T-helper 1 cell (primary cell): ENCODE measurements at regions not wholly inside any gene's neighbourhood (a gene's known extent, or its start where the extent isn't known, plus 50 kb on each side); places are given as distances from the start of the nearest gene placed in this dataset.

Experiments used
- DNase-seq, 5 donors: peaks; one replicate each; pipeline ENCODE4 v3.0.0-alpha.2; 2012 to 2020

DNA sequence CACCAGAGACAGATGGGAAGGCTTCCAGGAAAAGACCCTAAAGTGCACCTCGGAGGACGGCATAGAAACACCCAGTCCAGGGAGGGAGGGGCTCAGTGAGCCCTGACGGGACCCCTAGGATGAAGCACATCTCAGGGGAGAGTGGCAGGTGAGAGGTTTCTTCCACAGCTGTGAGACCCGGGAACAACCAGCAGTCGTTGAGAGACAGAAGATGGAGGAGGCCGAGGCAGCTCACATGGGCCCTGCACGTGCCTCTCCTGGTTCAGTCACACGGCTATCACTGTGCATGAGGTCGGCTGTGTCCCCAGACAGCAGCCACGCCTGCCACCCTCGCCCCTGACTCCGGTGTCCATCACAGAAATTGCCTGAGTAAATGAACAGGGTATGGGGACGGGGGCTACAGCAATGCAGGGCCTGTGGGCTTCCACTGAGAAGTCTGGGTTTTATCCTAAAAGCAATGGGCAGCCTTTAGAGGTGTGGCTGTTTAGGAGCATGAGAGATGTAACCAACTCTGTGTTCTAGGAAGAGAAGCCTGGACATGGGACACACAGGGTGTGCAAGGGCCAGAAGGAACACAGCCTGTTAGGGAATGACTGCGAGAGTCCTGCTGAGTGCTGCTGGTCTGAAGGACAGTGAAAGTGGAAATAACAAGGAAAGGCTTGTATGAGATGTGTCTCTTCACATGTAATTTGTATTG is 102.0 kb downstream of the TMEM18 start:
- no peak for DNase-seq

DNA sequence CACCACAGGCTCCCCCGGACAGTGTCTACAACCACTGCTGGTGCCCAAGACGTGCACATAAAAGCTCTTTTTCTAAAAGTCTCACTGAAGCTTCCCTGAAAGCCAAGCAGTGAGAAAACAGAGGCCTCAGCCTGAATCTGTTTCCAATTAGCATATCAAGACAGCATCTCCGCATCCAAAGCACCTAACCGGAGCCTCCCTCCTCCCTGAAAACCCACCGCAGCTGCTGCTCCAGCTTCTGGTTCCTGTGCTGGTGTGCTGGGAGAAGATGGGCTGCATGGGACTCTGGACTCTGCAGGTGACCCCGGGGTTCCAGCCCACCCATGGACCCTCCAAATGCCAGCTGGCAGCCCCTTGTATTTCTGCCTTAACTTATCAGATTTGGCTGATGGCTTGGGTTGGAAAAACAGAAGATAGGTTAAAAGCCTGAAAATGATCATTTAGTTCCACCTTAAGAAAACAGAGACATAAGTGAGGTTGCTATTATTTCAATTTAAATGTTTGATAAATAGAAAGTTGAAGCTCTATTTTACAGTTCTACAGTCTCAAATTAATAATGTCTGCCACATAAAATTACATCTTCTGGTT is 103.3 kb downstream of the TMEM18 start:
- no peak for DNase-seq

DNA sequence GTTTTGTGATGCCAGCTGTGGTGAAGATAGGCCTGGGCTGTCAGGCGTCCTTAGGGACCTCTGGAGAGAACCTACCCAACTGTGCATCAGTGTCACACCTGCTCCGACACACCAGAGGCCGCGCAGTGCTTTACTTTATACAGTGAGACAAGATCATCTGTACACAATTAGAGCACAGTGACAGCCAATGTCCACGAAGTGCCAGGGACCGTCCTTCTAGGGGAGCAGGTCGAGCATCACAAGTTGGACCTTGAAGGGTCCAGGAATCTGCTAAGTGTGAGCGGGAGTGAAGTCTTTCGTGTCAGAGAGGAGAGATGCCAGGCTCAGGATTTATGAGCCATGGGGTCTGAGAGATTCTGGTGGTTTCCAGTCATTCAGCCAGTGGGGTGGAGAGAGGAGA is 104.2 kb downstream of the TMEM18 start:
- no peak for DNase-seq

GRCh38 chr2:569681-570080 is 107.5 kb downstream of the TMEM18 start:
- no peak for DNase-seq

DNA sequence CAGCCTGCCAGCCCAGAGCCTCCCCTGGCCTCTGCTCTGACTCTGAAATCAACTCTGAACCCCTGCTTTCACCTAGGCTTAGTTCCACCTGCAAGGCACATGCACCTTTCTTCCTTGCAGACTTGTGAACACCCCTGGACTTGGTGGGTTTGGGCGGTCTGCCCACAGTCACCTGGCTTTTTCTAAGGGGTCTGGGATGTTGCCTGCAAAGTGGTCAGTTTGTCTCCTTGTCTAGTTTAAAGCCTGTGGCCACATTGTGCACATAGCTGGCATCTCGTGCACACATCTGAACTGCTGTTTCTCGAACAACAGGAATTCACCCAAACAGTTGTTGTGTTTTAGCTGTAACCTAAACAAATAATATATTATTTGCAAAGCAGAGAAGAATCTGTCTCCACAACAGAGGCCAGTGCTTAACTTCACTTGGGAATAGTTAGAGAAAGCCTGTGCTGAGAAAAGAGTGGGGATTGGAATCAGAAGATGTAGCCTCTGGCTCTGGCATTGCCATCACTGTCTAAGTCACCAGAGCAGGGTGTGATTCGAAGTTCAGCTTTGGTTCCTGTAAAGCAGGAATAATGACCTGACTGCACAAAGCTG is 108.5 kb downstream of the TMEM18 start:
- no peak for DNase-seq

DNA sequence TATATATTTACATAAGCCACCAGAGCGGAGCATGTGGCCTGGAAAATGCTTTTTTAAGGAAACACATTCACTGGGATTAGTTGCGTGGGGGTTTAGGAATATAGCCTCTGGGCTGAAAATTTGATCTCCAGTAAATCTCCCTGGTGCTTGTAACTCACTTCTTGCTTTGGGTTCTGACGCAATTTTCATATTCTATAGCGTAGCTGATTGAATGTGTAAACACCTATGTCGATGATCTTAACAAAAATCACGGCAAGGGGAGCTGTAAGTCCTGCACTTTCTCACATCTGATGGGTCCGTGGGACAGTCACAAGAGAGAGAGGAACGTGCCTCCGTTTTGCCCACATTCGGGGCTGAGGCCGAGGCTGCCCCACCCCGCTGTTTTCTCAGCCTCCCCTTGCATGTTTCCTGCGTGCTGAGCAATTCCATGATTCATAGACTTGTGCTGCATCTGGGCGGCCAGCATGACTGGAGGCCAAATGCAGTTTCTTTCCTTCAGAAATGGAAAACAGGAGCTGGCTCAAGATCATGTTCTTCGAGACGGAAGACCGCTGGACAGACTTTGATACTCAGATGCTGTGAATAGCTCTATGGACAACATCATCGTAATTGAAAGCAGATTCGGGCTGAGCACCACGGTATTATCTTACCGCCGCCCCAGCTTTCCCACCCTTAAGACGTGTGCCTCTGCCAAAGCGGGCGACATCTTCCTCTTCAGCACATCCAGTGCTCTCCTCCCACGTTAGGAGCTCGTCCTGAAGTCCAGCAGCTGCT is 109.2 kb downstream of the TMEM18 start:
- no peak for DNase-seq

DNA sequence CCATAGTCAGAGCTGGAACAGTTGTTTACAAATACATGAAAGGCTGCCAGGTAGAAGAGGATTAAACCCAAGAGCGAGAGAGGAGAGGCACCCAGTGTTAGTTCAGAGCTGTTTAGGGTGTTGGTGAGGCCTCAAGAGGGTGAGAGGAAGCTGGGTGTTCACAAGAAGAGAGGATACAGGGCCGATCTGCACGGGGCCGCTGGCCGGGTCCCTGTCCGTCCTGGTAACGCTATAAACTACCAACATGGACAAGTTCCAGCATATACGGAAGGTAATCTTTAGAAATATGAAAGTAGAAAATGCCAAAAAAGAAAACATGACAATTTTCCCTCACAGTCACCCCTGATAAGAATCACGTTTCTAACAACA is 109.7 kb downstream of the TMEM18 start:
- DNase-seq, result no peak

GRCh38 chr2:566379-567313 is 110.6 kb downstream of the TMEM18 start:
- no peak for DNase-seq

DNA sequence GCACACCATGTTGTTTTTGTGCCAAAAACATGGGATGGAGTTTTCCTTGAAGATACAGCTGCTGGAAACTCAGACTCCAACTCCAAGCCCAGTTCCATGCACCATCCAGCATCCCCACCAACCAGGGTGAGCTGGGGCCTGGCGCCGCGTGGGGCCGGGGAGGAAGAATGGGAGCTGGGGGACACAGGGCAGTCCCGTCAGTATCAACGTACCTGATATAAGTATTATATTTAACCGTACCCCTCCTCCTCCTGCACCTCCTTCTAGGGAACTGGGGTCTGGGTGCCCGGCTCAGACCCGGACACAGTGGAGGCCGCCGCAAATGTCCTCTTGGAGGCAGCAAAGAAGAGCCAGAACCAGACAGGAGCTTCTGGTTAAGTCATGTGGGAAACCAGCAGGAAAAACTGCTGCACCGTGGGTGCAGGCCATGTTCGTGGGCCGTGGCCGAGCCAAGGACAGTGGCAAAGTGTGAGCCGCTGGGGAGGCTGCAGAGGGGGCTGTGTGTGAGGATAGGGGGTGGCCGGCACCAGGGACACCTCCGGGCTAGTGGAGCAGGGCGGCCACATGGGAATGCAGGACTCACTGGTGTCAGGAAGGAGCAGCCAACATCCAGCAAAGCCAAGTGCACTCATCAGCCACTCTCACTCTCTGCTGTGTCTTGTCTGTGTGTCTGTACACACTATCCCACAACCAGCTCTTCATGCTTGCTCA is 112.6 kb downstream of the TMEM18 start:
- DNase-seq, result no peak

DNA sequence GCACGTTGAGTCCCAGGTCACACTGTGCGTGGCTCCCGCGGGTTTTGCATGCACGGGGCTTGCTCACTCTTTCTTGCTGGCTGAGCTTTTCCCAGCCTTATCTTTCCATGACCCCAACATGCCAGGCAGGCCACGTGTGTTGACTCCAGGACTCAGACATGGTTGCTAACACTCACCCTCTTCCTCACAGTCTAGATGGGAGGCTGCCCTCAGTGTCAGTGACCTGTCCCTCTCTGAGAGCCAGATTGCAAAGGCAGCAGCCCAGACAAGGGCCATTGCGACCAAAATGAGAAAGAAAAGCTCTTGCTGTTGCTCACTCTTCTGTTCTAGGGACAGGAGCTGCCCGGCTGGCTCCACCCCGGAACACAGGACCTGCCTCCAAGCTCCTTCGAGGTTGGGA is 113.7 kb downstream of the TMEM18 start:
- DNase-seq, result no peak

GRCh38 chr2:562391-563364 is 114.5 kb downstream of the TMEM18 start:
- DNase-seq, result no peak

DNA sequence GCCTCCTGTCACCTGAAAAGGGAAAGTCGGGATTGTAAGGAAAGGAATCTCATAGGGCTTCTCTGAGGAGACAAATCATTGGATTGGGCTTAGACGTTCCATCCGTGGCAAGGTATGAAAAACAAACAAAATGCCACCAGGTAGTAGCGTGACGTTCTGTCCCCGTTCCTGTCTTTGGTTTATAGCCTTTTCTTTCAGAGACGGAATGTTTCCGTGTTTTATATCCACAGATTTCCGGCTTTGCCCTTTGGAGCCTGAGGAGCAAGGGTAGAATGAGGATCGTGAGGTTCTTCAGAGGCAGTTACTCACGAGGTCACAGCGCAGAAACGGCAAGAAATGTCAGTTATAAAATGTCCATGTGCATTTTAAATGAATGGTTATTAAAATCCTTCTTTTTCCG is 118.3 kb downstream of the TMEM18 start:
- no peak for DNase-seq

GRCh38 chr2:558302-558642 is 118.9 kb downstream of the TMEM18 start:
- no peak for DNase-seq

DNA sequence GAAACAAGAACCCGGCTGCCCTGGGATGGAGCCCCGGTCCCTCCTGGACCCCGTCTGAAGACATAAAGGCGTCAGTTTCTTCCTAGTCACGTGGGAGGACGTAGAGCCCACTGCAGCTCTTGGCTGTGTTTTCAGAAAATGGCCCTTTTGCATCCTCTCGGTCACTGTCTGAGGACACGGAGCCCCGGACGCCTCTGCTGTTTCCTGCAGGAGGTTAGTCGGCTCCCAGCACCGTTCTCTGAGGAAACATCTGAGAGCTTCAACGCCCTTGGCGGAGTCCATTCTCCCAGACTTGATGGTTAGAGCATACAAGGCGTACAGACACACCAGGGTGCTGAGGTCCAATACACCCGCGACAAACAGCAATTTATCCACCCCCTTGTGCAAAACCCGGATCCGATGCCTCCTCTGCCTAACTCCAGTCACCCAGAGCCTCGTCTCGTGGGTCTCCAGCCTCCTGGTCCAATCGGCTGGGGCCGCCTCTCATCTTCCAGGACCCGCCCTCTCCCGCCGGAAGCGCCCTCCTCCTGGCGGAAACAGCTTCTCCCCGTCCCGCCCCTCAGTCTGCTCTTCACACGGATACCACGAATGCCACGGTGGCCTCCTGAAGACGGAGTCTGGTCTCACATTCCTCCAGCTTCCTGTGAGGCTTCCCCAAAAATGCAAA is 119.4 kb downstream of the TMEM18 start:
- DNase-seq, result no peak

DNA sequence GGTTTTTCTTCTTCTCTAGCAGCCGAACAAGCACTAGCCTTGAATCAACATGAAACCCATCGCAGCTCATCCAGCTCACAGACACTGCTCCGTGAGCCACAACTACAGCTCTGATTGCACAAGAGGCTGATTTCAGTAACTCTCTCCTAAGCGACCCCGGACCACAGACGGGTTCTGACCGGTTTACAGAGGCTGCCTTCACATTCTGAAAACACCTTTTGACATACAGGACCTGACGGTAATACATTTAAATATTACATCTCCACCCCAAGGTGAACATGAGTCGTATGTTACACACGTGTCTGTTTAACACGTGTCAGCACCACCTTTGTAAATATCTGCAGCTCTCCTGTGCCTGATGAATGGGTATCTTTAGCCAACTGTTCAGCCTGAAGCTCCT is 120.7 kb downstream of the TMEM18 start:
- no peak for DNase-seq

DNA sequence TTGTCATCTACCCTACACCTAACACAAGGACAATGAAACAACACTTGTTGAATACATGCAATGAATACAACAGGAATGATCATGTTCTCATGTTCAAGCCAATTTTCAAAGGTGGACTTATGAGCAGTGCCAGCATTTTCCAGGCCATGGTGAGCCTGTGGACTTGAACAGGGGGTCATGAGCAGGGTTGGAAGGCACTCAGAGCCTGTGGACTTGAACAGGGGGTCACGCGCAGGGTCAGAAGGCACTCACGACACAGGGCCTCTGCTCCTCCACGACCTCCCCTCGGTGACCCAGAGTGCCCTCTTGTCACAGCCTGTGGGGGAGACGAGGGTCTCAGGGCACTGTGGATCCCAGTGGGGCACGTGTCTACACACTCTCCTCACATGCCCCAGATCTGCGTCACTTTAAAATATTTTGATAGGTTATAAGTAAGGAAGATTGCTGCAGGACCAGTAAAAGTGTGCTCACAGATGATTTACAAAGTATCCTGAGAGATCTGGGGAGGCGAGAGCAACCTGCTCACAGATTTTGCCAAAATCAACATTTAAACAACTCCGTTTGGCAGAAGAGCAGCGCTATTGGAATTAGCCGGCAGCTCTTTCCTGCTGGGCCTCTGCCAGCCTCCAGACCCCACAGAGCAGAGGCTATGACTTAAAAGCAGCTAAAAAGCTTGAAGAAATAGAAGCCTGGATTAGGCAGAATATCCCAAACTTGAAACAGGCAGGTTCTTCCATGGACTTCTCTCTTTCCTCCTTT is 121.9 kb downstream of the TMEM18 start:
- DNase-seq, result no peak

- DNase-seq, result no peak
Measured at GRCh38 chr2:554444-554843, 122.8 kb downstream of the TMEM18 start.

DNA sequence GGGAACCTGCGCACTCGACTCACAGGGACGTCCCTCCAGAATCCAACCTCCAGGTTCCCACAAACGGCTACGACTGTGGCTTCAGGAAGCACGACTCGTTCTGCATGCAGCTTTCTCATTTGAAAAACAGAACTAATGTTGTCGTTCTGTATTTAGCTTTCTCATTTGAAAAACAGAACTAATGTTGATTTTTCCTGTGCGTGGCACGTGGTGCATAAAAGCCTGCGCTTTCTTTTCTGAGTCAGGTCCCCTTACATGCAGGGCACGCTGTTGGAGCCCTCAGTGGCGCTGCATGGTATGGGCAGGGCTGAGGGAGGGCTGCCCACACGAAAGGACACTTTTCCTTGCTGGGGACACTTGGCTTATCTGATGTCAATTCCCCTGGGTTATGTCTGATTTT is 124.3 kb downstream of the TMEM18 start:
- no peak for DNase-seq

DNA sequence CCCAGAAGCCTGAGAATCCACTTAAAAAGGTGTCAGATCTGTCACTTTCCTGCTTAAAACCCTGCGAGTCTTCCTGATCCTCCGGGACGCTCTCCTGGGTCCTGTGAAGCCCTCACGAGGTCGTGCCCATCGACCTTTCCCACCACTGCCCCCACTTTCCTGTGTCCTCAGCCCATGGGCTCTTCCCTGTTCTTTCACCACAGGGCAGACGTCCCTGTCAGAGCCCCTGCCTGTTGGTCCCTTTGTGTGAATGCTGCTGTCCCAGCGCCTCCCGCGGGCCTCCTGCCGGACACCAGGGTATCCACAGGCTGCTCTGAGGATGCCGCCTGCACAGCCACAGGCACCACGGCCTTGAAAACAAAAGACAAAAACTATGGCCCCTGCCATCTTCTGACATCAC is 125.6 kb downstream of the TMEM18 start:
- no peak for DNase-seq
